ENCODE measurements at regions not wholly inside any gene's neighbourhood (a gene's known extent, or its start where the extent isn't known, plus 50 kb on each side); places are given as distances from the start of the nearest gene placed in this dataset.
"Not testable (repeated sequence)": the region's sequence is repeated elsewhere in the genome, so short reads cannot be mapped to it uniquely, and the experiment has no call there.

- no peak for DNase-seq
These were observed 132.5 kb downstream of the HHIPL2 start for GRCh38 chr1:222415441-222415840.

GRCh38 chr1:222413991-222414549 lies 133.8 kb downstream of the HHIPL2 start:
- DNase-seq = no peak

- no peak for DNase-seq
These were observed 134.5 kb downstream of the HHIPL2 start for GRCh38 chr1:222413436-222413835.

- DNase-seq = no peak
These were observed 143.2 kb downstream of the HHIPL2 start for GRCh38 chr1:222404710-222405109.

DNA sequence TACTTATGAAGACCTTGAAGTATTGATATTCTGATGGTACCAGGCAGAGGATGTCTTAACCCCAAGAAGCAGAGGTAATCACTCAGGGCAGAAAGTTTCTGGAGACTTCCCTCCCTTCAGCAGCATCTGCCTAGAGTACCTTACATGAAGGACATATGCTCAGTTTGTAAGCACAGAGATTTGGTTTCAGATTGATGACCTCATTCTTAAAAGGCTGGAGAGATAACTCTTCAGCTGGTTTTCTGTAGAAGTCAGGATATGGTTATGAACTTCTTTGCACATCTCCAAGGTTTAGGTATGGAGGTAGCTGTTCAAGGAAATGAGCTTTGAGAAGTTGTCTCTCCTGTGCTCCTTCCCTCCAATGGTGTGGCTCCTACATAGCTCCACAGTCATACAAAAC lies 148.7 kb downstream of the HHIPL2 start:
- no peak for DNase-seq

DNA sequence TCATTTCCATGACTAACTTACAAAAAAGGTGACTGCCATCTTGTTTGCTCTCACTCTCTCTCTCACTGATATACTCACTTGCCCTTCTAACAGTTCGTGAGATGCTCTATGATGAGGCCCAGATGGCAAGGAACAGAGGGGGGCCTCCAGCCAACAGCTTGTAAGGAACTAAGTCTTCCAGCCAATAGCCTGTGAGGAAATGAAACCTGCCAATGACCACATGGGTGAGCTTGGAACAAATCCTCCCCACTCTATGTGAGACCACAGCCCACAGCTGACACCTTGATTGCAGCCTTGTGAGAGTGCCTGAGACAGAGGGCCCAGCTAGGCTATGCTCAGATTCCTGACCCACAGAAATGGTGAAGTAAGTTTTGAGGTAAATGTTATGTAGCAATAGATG lies 153.7 kb downstream of the HHIPL2 start:
- no peak for DNase-seq

DNA sequence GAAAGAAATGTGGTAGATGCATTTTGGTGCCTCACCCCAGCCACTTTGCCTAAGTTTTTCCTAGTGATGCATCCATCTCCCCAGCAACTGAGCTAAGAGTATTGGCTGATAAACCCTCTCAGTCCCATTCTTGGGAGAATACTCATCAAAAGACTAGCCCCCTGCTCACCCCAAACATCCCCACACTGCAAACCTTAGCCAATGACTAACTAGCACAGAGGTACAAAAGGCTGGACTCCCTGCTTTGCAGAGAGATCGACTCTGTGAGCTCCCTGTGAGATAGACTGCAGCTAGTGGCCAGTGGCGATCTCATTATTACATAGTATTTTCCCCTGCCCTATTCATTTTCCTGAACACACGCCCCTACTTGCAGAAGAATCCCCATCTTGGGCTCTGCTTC lies 155.3 kb downstream of the HHIPL2 start:
- DNase-seq = no peak

GRCh38 chr1:222390181-222390580 lies 157.7 kb downstream of the HHIPL2 start:
- DNase-seq = no peak

DNA sequence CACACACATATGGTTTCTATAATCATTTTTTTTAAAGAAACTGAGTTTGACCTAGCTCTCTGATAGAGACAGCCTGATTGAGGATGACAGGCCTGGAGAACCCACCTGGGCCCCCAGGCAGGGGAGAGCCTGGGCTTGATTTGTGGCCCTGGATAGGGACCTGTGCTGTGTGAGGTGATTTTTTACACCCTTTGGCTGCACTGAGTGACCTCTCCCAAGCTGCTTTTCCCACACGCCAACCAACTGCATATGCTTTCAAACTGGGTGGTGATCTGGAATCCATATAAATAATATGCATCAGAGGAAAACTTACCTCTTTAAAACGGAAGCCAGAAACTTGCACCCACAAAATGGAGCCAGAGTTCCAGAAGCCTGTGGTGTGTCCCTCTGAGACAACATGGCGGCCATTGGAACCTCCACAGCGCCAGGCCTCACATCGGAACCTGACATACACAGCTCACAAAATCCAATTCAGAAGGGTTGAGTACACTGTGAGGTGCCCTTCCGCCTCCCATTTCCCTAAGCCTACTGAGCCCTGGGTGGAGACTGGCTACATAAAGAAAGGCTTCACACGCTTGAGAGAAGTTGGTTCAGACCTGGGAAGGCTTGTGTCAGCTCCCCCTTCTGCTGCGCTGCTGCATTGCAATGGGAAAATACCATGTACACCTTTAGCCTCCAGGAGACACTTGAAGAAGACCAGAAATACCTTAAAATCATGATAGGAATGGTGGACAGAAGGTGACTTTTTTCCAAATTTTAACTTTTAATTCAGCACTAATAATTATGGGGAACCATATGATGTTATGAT lies 160.7 kb downstream of the HHIPL2 start:
- DNase-seq = no peak

DNA sequence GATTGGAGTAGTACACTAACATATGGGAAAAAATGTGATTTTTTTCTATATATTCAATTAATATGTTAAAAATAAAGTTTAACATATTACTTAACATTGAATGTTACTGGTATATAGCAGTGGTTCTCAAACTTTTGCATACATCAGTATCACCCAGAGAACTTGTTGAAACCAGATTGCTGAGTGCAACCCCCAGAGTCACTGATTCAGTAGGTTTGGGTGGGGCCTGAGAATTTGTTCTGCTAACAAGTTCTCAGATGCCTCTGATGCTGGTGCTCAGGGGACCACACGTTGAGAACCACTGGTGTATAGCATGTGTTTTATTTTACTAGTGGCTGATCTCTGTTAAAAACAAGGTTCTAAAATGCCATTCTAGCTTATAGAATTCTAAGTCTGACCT lies 161.9 kb downstream of the HHIPL2 start:
- DNase-seq = no peak

GRCh38 chr1:222385262-222385661 lies 162.6 kb downstream of the HHIPL2 start:
- DNase-seq = no peak

DNA sequence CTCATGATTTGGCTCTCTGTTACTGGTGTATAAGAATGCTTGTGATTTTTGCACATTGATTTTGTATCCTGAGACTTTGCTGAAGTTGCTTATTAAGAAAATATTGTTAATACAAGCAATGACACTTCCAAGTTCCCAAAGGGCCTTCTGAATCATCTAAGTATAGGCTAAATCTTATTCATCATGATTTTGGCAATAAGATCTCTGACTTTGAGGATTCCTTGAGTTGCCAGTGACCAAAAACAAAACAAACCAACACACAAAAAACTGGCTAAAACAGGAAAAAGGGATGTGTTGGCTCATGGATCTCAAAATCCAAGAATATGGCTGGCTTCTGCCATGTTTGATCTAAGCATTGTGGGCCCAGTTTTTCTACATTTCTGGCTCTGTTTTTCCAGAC lies 163.4 kb downstream of the HHIPL2 start:
- DNase-seq = no peak

DNA sequence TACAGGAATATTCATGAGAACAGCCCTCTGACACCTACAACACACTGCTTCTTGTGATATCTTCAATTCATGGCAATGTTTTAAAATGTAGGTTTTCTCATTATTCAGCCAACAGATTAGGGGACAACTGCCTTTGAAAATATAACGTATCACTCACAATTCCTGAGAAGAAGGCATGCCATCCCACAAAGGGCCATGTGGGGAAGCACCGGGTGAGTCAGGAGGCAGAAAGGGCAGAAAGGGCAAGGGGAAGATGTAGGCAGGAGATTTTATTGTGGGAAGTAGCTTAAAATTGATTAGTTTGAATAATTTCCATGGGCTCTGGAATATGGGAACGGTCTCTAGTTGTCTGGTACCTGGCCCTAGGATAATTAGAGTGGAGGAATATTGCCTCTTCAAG lies 165.7 kb downstream of the HHIPL2 start:
- DNase-seq = no peak

- no peak for DNase-seq
These were observed 170.3 kb downstream of the HHIPL2 start for GRCh38 chr1:222377428-222378088.

- DNase-seq = not testable (repeated sequence)
These were observed 171.1 kb downstream of the HHIPL2 start for GRCh38 chr1:222376791-222377190.

DNA sequence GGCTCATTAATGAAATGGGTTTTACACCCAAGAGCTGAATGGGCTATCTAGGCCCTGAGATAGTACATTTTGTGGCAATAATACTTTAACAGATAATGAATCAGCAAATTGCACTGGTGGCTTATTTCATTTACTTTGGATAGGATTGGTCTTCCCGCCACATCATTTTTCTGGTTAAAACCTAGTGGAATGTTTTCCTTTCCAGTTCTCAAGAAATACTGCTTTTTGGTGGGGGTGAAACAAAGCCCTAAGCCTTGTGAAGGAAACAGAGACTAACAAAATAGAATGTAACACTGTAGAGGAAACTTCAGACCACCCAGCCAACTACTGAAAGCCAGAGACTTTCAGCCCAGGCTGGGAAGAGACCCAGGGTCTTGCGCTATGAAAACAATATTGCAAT lies 172.2 kb downstream of the HHIPL2 start:
- DNase-seq = no peak

DNA sequence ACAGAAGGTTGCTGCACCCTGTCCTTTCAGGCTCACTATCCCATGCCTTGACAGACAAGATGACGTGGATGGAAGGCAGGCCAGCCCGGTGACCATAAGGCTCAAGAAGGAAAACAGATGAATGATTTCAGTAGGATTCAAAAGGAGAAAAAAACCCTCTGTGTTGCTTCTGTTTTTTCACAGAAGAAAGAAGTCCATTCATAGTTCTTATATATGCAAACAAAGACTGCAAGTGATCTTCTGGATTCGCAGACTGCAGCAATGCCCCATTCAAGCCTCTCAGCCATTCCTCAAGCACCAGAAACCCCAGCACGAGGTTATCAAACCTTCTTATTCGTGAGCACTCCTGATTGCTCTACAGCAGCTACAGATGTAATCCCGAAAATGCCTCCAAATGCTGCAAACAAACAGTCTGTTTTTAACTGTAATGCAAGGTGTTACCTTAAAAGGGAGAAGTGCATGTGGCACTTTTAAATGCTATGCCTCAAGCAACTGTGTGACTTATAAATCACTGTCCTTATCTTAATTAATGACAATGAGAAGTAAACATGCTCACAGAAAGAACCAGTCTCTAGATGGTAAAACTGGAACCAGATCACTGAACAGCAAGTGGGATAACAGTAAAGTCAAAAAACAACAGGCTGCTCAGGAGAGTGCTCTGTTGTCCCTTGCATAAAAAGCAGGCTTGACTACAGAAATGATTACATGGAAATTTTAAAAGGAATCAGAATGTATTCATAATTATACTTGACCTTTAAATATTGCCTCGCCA lies 173.9 kb downstream of the HHIPL2 start:
- DNase-seq = no peak

DNA sequence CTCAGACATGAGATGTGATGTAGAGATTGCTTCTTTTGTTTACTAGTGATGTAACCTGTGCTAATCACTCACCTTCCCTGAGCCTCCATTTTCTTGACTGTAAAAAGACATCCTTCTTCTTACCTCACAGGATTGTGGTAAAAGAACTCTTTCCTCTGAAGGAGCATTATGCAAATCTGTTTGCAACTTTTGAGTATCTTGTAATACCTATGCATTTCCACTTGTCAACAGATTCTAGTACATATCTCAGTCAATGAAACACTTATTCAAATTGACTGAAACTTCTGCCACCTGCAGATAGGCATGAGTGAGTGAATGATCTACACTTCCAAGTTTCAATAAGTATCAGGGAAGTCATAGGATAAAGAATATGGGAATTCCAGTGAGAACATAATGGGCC lies 174.7 kb downstream of the HHIPL2 start:
- DNase-seq = no peak

DNA sequence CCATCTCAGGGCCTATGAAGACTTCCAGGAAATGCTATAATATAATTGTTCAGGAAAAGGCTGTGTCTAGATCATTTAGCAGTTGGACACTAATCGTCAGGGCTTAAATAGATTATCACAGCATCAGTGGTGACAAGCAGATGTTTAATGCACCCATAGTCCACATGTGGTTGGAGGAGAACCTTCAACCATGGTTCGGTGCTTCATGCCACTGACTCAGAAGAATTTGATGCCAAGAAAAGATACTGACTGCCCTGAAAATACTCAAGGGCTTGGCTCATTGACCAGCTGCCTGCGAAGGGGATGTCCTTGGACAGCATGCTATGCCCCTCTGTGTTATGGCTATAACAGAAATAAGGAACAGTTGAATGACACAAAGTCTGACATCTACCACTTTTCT lies 175.7 kb downstream of the HHIPL2 start:
- no peak for DNase-seq

GRCh38 chr1:222370913-222371675 lies 176.8 kb downstream of the HHIPL2 start:
- no peak for DNase-seq

GRCh38 chr1:222370081-222370912 lies 177.6 kb downstream of the HHIPL2 start:
- no peak for DNase-seq

GRCh38 chr1:222369148-222369547 lies 178.8 kb downstream of the HHIPL2 start:
- no peak for DNase-seq
